K562 (cell line): ENCODE measurements at regions not wholly inside any gene's neighbourhood (a gene's known extent, or its start where the extent isn't known, plus 50 kb on each side); places are given as distances from the start of the nearest gene placed in this dataset.

Experiments used
- ATAC-seq: fragments of 200-7000 bp; cut with Tn5 transposase; 3 replicates; pipeline ENCODE4 v1.9.1; 2020; ENCODE audit warnings: moderate library complexity
- BruUV-seq: library from RNA; stranded (reverse); fragments of 400-500 nt; replicated peaks from 2 replicates; lab custom pipeline; 2021; lab: Mats Ljungman, UMichigan
- CTCF ChIA-PET: fragments of 300-600 bp; formaldehyde crosslinking; extraction: SDS; loops from one replicate; lab custom pipeline; 2021; ENCODE audit warnings: low intra/inter-chr PET ratio; lab: Yijun Ruan, JAX
- POLR2A ChIA-PET: fragments of 300-600, 350-650 bp; sonication (Branson Sonifier 250); formaldehyde crosslinking; extraction: SDS; loops from one replicate; lab custom pipeline; 2021; ENCODE audit warnings: antibody characterized with exemption, inconsistent platforms; lab: Yijun Ruan, JAX
- DNase-seq, 4 experiments: peaks; one replicate each; pipeline versions ENCODE4 v3.0.0 to v3.0.0-alpha.2; 2011 to 2018; ENCODE audit warnings: low spot score in 3 of 4, mixed read lengths in 3 of 4; ENCODE audit errors: extremely low read depth in 1 of 4
- FAIRE-seq: peaks from 2 replicates; lab custom pipeline; 2011; peaks lifted over from hg19 to GRCh38; lab: Jason Lieb, UNC
- H2AFZ ChIP-seq: 2 replicates; pipeline ENCODE4 v1.6.0; 2011; ENCODE audit warnings: low read depth, low read length, control low read depth, inconsistent platforms
- H3K27ac ChIP-seq: fragments of 200-600 bp; 3 replicates; pipeline ENCODE4 v1.8.0; 2011; ENCODE audit warnings: low read depth, mild to moderate bottlenecking, control low read depth, inconsistent platforms, low read length, moderate library complexity, mixed read lengths; ENCODE audit errors: extremely low read depth
- H3K27me3 ChIP-seq, 2 experiments: fragments of 300-600 bp in 1 of 2; 2 replicates in 1 of 2; 3 replicates in 1 of 2; pipeline versions ENCODE4 v1.6.0 to v1.8.0; 2011; ENCODE audit warnings: inconsistent platforms in 2 of 2, low read length in 2 of 2, mild to moderate bottlenecking in 1 of 2, mixed read lengths in 1 of 2, moderate library complexity in 1 of 2; ENCODE audit not compliant: control insufficient read depth in 2 of 2, insufficient read depth in 2 of 2
- H3K36me3 ChIP-seq: fragments of 300-600 bp; 3 replicates; pipeline ENCODE4 v1.8.0; 2011; ENCODE audit warnings: mild to moderate bottlenecking, low read length, inconsistent platforms; ENCODE audit not compliant: control insufficient read depth, insufficient read depth
- H3K4me1 ChIP-seq, 2 experiments: fragments of 200-600 bp in 1 of 2; replicated peaks in 1 of 2; 2 replicates in 1 of 2; 3 replicates in 1 of 2; pipeline versions ENCODE4 v1.5.1 to v1.8.0; 2011; ENCODE audit warnings: inconsistent platforms in 2 of 2, low read length in 2 of 2, mild to moderate bottlenecking in 1 of 2, mixed read lengths in 1 of 2, moderate library complexity in 1 of 2; ENCODE audit not compliant: control insufficient read depth in 2 of 2, insufficient read depth in 2 of 2
- H3K4me2 ChIP-seq: 2 replicates; pipeline ENCODE4 v1.6.1; 2011; ENCODE audit warnings: low read length, control low read depth, inconsistent platforms, mixed read lengths; ENCODE audit not compliant: insufficient read depth
- H3K4me3 ChIP-seq: fragments of 200-600 bp; sonication (generic), shearing (Covaris generic); 2 replicates; pipeline ENCODE4 v1.5.1; 2016; ENCODE audit warnings: control low read depth, inconsistent platforms
- H3K79me2 ChIP-seq: fragments of 200-600 bp; 3 replicates; pipeline ENCODE4 v1.8.0; 2011; ENCODE audit warnings: low read length, inconsistent platforms; ENCODE audit not compliant: control insufficient read depth, insufficient read depth
- H3K9ac ChIP-seq, 2 experiments: 2 replicates each; pipeline versions ENCODE4 v1.6.0 to v1.6.1; 2011; ENCODE audit warnings: low read depth in 2 of 2, low read length in 2 of 2, control low read depth in 1 of 2, inconsistent platforms in 1 of 2, mild to moderate bottlenecking in 1 of 2, mixed read lengths in 1 of 2; ENCODE audit not compliant: insufficient read depth in 1 of 2
- H3K9me1 ChIP-seq: one replicate; pipeline ENCODE4 v1.6.0; 2011; ENCODE audit warnings: inconsistent platforms, mild to moderate bottlenecking, low read length, moderate library complexity; ENCODE audit not compliant: control insufficient read depth, insufficient read depth
- H3K9me3 ChIP-seq: replicated peaks from 2 replicates; pipeline ENCODE4 v1.5.1; 2011; ENCODE audit warnings: low read depth, low read length, inconsistent platforms; ENCODE audit not compliant: control insufficient read depth, insufficient read depth
- H4K20me1 ChIP-seq: replicated peaks from 2 replicates; pipeline ENCODE4 v1.6.1; 2011; ENCODE audit warnings: low read length, inconsistent platforms, mixed read lengths; ENCODE audit not compliant: control insufficient read depth, insufficient read depth
- C11orf30 ChIP-seq: fragments of 450-650 bp; IDR thresholded peaks from 2 replicates; pipeline ENCODE4 v1.6.1; 2016; ENCODE audit warnings: low read depth, mild to moderate bottlenecking
- CEBPZ ChIP-seq: fragments of 150-350 bp; IDR thresholded peaks from 2 replicates; pipeline ENCODE4 v1.6.1; 2014; ENCODE audit warnings: low read depth, mild to moderate bottlenecking, low read length, borderline replicate concordance
- IRF9 ChIP-seq: fragments of 450-650 bp; IDR thresholded peaks from 2 replicates; pipeline ENCODE4 v1.6.1; 2016; ENCODE audit warnings: missing biosample characterization, missing genetic modification characterization
- MAFG ChIP-seq: fragments of 450-650 bp; conservative IDR thresholded peaks from 2 replicates; pipeline ENCODE4 v1.6.1; 2016; ENCODE audit warnings: missing genetic modification characterization, missing compliant biosample characterization
- NFE2 ChIP-seq: IDR thresholded peaks from 2 replicates; pipeline ENCODE4 v1.6.1; 2014; ENCODE audit warnings: antibody characterized with exemption, low read depth
- PHF20 ChIP-seq: fragments of 450-650 bp; IDR thresholded peaks from 2 replicates; pipeline ENCODE4 v1.6.1; 2018; ENCODE audit not compliant: partially characterized antibody
- ZNF3 ChIP-seq: fragments of 250-450 bp; sonication (Bioruptor Pico); IDR thresholded peaks from 2 replicates; pipeline ENCODE4 v1.5.0; 2021; ENCODE audit warnings: mild to moderate bottlenecking, moderate library complexity
- ZNF316 ChIP-seq: fragments of 450-650 bp; IDR thresholded peaks from 2 replicates; pipeline ENCODE4 v1.6.1; 2016
- ZNF561 ChIP-seq: fragments of 450-650 bp; formaldehyde crosslinking; conservative IDR thresholded peaks from 2 replicates; pipeline ENCODE4 v1.4.0; 2020; ENCODE audit warnings: mild to moderate bottlenecking, moderate library complexity
- WGBS: fragments of 100-300 bp; shearing (Covaris generic); methylation state at CpG from one replicate; pipeline ENCODE4 v1.1.6; 2016; ENCODE audit warnings: low coverage, mixed read lengths; ENCODE audit not compliant: insufficient coverage; ENCODE audit errors: missing lambda C conversion rate; 5-methylcytosine and 5-hydroxymethylcytosine counted together
- in situ Hi-C: fragments of 300-500 bp; cut with MboI; formaldehyde crosslinking; loops from 4 replicates; pipeline ENCODE4 v1.15.0; 2018; ENCODE audit warnings: inconsistent platforms, mixed read lengths
- intact Hi-C: fragments of 100-400 bp; cut with micrococcal nuclease; formaldehyde crosslinking; loops from 2 replicates; pipeline ENCODE4 v1.14.2; 2022

- intact Hi-C loops = no loop called here
- H3K79me2 ChIP-seq = no peaks in the 10 kb centered on the region
- CTCF ChIA-PET = no interaction called here
- no TSS peak for BruUV-seq
- no peak for FAIRE-seq
- TF ChIP-seq IRF9 (no peak), MAFG (tag) (peak; percentile 40; the same call in 1 of the 2 replicates), ZNF561 (CRISPR knock-in tag) (no peak), ZNF3 (CRISPR knock-in tag) (no peak), C11orf30 (peak; percentile 47; the same call in 1 of the 2 replicates), PHF20 (no peak), CEBPZ (no peak), NFE2 (peak; percentile 54), ZNF316 (peak; percentile 69)
- TF ChIP-seq, all 486 proteins: peak for 4
- peak overlapping the region; percentile 29 for H2AFZ ChIP-seq
- no peaks in the 10 kb centered on the region for H3K27me3 ChIP-seq
- POLR2A ChIA-PET = no interaction called here
- no peak overlapping the region for H3K4me2 ChIP-seq
- in situ Hi-C loops = no loop called here
- 0 out of 3 replicates have a peak overlapping the region, but pooled peaks have one; percentile 18 for H3K27ac ChIP-seq
- H4K20me1 ChIP-seq = no peaks in the 10 kb centered on the region
- WGBS = 30% methylated on average over 1 of the region's 1 CpG
- H3K9ac ChIP-seq = no peak overlapping the region
- no peak overlapping the region for H3K4me3 ChIP-seq
- no peak for DNase-seq
- peaks cover 6% of the 10 kb centered on the region for H3K9me3 ChIP-seq
- ATAC-seq = no peak
- H3K4me1 ChIP-seq = peaks cover 18 to 50% of the 10 kb centered on the region in 2 experiments; a peak in 4 of 5 replicates
- no peaks in the 10 kb centered on the region for H3K9me1 ChIP-seq
- H3K36me3 ChIP-seq = no peaks in the 10 kb centered on the region; the same call in 2 of the 3 replicates
Observed at GRCh38 chr3:152973575-152973974, 138.6 kb downstream of the P2RY1 start.
